GM21737 (cell line): ENCODE measurements at regions not wholly inside any gene's neighbourhood (a gene's known extent, or its start where the extent isn't known, plus 50 kb on each side); places are given as distances from the start of the nearest gene placed in this dataset.
"Not testable (repeated sequence)": the region's sequence is repeated elsewhere in the genome, so short reads cannot be mapped to it uniquely, and the experiment has no call there.

Experiments
- ATAC-seq: cut with Tn5 transposase; IDR thresholded peaks from one replicate; pipeline ENCODE4 v1.9.1; 2021; ENCODE audit warnings: mild to moderate bottlenecking, moderate library complexity; ENCODE audit not compliant: unreplicated experiment

GRCh38 chr10:33071857-33072256 is 113.8 kb upstream of the ITGB1 start:
- no peak for ATAC-seq

DNA sequence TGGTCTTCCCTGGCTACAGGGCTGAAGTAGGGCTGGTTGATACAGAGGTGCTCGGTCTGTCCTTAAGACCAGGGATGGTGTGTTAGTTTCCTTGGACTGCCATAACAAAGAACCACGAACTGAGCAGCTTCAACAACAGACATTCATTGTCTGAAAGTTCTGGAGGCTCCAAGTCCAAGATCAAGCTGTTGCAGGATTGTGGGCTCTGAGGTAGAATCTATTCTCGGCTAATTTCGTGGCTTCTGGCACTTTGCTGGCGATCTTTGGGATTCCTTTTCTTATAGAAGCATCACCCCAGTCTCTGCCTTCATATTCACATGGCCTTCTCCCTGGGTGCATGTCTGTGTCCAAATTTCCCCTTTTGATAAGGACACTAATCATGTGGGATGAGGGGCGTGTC is 112.1 kb upstream of the ITGB1 start:
- ATAC-seq = no peak

DNA sequence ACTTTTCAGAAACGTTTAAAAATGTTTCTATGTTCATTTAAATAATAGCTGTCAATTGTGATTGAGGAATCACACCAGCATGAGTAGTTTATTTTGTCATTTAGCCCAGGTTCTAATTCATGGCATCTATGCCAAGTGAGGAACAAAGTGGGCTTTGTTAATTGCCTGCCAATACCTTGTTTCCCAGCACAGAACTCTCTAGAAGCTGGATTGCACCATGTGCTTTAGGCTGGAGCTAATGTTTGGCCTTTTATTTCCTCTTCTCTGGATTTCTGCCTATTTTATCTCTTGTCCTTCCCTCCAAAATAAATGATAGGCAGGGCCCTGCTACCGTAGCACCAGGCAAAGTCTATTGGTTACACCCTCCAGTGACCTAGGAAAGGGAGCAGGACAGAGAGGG is 109.9 kb upstream of the ITGB1 start:
- ATAC-seq = no peak

GRCh38 chr10:33067481-33067880 is 109.5 kb upstream of the ITGB1 start:
- no peak for ATAC-seq

- ATAC-seq = no peak
Measured at GRCh38 chr10:33066558-33067236, 108.7 kb upstream of the ITGB1 start.

DNA sequence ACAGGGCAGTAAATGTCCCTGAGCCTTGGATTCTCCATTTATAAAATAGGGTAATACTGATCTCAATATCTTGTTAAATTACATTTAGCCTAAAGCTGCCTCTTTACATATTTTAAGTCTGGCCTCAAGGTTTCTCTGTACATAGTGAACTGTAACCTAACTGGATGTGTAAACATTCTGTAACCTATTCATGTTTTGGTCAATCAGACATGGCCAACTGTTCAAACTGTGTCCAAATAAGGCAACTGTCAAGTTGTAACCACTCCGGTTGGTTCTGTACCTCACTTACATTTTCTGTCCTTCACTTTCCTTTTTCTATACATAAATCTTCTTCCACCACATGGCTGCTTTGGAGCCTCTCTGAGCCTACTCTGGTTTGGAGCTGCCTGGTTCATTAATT is 107.1 kb upstream of the ITGB1 start:
- ATAC-seq = no peak

- ATAC-seq = no peak
Measured at GRCh38 chr10:33064706-33065105, 106.7 kb upstream of the ITGB1 start.

DNA sequence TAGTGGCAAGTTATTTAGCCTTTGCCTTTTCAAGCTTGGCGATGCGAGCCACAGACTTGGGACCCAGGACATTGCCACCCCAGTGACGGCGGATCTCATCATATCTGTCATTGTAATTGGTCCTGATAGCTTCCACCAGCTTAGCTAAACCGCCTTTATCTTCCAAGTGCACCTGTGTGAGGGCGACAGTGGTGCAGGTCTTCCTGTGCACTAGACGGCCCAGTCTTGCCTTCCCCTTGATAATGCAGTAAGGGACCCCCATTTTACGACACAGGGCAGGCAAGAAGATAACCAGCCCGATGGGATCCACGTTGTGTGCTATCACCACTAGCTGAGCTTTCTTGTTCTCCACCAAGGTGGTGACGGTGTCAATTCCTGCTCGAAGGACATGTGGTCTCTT is 99.6 kb upstream of the ITGB1 start:
- no peak for ATAC-seq

- no peak for ATAC-seq
Measured at GRCh38 chr10:33056828-33057596, 99.0 kb upstream of the ITGB1 start.

DNA sequence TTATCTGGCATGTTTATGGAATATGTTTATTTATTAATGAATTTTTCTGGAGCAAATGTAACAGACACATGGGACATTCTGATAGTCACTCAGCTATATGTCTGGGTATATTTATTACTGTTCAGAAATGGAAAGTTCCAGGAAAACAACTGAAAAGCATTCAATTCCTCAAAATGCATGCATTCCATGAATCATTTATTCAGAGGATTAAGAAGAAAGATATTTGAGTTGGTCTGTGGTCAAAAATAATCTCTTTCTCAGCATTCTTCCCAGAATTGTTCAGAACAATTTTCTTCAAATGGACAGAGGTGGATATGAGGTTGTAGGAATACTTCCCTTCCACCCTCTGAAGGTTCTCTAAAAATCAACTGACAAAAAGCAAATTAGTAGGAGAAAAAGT is 97.6 kb upstream of the ITGB1 start:
- ATAC-seq = no peak

DNA sequence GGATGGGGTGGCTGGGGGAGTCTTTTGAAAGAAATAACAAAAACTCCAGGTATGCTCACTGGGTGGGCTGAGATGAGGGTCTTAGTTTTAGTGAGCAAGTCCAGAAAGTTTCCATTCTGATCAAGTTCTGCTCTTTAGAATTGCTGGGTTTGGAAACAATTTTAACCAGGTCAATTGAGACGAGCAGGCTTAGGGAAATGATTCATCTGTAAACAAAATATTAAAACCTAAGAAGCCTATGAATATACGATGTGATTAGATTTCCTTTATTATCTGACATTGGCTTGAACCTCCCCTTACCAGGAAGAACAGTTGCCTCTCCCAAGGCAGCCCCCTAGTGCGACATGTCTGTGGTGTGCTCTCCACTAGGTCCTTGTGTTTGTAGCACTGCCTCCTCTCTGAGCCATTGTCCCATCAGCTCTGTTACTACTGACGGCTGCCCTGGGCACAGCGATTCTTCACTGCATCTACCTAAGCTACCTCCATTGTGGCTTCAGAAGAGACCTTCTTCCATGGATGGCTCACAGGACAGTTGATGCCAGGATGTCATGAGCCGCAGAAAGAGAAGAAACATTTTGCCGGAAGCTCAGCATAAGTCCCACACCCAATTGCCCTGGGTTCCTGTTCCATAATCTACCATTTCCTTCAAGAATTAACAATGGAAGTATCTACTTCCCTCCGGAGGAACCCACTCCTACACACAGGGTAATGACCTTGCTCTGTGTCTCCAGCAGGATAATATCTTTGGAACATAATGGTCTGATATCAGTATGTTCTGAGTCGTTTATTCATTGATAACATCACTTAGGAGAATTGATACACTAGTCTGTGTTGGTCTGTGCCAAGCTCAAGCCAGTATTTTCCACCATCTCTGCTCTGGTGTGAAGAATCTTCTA is 95.1 kb upstream of the ITGB1 start:
- no peak for ATAC-seq

GRCh38 chr10:33052263-33052875 is 94.3 kb upstream of the ITGB1 start:
- ATAC-seq = no peak

DNA sequence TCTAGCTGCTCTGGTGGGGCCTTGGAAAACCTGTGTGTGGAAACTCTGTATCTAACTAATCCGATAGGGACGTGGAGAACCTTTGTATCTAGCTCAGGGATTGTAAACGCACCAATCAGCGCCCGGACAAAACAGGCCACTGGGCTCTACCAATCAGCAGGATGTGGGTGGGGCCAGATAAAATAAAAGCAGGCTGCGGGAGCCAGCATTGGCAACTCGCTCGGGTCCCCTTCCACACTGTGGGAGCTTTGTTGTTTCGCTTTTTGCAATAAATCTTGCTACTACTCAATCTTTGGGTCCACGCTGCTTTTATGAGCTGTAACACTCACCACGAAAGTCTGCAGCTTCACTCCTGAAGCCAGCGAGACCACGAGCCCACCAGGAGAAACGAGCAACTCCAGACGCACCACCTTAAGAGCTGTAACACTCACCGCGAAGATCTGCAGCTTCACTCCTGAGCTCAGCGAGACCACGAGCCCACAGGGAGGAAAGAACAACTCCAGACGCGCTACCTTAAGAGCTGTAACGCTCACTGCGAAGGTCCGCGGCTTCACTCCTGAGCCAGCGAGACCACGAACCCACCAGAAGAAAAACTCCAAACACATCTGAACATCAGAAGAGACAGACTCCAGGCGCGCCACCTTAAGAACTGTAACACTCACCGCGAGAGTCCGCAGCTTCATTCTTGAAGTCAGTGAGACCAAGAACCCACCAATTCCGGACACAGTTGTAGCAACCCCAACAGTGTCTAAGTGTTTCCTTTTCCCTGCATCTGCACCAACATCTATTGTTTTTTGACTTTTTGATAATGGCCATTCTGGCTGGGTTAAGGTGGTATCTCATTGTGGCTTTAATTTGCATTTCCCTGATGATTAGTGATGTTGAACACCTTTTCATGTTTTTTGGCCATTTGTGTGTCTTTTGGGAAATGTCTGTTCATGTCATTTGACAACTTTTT is 92.2 kb upstream of the ITGB1 start:
- not testable (repeated sequence) for ATAC-seq

GRCh38 chr10:33048223-33048622 is 90.2 kb upstream of the ITGB1 start:
- no peak for ATAC-seq

GRCh38 chr10:33047655-33048054 is 89.6 kb upstream of the ITGB1 start:
- no peak for ATAC-seq

- ATAC-seq = no peak
Measured at GRCh38 chr10:33046792-33047191, 88.8 kb upstream of the ITGB1 start.

DNA sequence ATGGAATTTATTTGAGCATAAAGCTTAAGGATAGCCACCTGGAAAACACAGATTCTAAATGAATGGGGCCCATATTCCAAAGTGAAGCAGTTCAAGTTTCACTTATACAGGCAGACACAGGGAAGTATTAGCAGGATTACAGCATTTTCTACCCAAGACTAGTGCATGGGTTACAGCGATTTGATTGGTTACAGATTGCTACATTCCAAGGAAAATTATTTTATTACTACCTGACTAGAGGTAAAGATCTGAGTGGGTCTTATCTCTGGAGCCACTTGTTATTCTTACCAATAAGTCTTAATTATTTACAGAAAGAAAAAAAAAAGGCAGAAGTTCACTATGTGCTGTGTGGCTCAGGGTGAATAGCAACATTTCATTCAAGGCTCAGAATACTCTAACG is 87.4 kb upstream of the ITGB1 start:
- ATAC-seq = no peak

- no peak for ATAC-seq
Measured at GRCh38 chr10:33042565-33042964, 84.5 kb upstream of the ITGB1 start.

GRCh38 chr10:33041783-33042437 is 83.9 kb upstream of the ITGB1 start:
- no peak for ATAC-seq

DNA sequence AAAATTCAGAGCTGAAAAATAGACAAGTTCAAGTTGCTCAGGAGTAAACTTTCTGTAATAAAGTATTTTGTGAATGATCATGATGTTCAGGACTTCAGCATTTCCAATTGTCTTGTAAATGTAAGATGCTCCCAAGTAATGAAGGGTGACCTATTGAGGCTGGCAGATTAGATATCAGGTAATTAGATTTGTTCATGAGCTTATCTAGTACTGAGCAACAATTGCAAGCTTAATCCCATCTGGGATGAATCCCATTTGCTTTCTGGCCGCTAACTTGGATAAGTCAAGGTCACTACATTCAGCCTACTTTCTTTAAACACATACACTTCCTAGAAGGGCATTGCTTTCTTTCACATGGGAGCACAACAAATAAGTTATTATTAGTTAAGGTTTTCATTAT is 82.4 kb upstream of the ITGB1 start:
- no peak for ATAC-seq
